Chondrocyte (in vitro differentiated cells): ENCODE measurements at regions not wholly inside any gene's neighbourhood (a gene's known extent, or its start where the extent isn't known, plus 50 kb on each side); places are given as distances from the start of the nearest gene placed in this dataset.

Experiments
- DNase-seq: peaks from one replicate; pipeline ENCODE4 v3.0.0; 2021; ENCODE audit warnings: mixed read lengths, low spot score
- H3K27ac Mint-ChIP-seq: one replicate; pipeline ENCODE4 v1.8.0; 2021; ENCODE audit warnings: mild to moderate bottlenecking, moderate library complexity, mixed read lengths; ENCODE audit not compliant: unreplicated experiment
- H3K27me3 Mint-ChIP-seq: 2 replicates; pipeline ENCODE4 v1.8.0; 2021; ENCODE audit warnings: low read depth, mixed read lengths
- H3K36me3 Mint-ChIP-seq: 2 replicates; pipeline ENCODE4 v1.8.0; 2021; ENCODE audit warnings: low read depth, mixed read lengths
- H3K4me1 Mint-ChIP-seq: 2 replicates; pipeline ENCODE4 v1.8.0; 2021; ENCODE audit warnings: low read depth, mild to moderate bottlenecking, mixed read lengths
- H3K4me3 Mint-ChIP-seq: one replicate; pipeline ENCODE4 v1.8.0; 2021; ENCODE audit warnings: mild to moderate bottlenecking, moderate library complexity, mixed read lengths; ENCODE audit not compliant: unreplicated experiment
- H3K9me3 Mint-ChIP-seq: 2 replicates; pipeline ENCODE4 v1.8.0; 2021; ENCODE audit warnings: low read depth, mixed read lengths
- CTCF ChIP-seq: fragments of 200-600 bp; sonication (generic); IDR thresholded peaks from 2 replicates; pipeline ENCODE4 v1.5.0; 2021; ENCODE audit warnings: antibody characterized with exemption, mild to moderate bottlenecking, moderate library complexity

- no peak for DNase-seq
- no peak for TF ChIP-seq CTCF
- no peaks in the 10 kb centered on the region for H3K9me3 Mint-ChIP-seq
- H3K27ac Mint-ChIP-seq: no peak overlapping the region
- peaks cover 6% of the 10 kb centered on the region for H3K36me3 Mint-ChIP-seq
- H3K4me3 Mint-ChIP-seq: no peak overlapping the region
- no peaks in the 10 kb centered on the region for H3K27me3 Mint-ChIP-seq
- peaks cover 47% of the 10 kb centered on the region for H3K4me1 Mint-ChIP-seq
Measured at GRCh38 chr13:31949486-31949885, 82.1 kb upstream of the FRY start.

DNA sequence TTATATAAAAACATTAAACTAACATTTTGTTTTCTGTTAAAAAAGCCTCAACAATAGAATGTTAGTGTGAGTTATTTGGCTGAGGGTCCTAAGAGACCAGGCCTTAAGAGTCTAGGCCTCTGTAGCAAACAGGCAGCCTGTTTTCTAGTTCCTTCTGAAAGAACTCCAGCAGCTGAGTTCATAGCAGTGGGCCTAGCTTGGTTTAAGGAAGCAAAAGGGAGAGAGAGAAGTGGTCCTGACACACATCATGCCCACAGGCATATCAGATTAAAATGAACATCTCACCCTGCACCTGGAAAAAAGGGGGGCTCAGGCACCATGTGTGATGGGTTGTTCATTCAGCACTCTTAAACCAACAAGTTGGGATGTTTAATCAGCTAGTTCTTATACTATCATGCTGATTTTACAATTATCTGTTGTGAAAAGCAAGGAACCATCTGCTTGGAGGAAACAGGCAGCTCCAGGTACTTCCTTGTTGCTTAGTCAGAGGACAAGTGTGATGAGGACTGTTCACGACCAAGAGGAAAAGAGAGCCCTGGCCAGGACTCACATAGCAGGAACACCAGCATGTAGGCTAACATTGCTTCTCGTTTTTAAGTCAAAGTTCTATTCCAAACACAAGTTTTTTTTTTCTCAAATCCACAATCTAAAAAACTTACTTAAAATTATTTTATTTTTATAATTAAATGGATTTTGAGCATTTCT is 81.3 kb upstream of the FRY start:
- Mint-ChIP-seq H3K4me1 (peaks cover 39% of the 10 kb centered on the region), H3K36me3 (peaks cover 8% of the 10 kb centered on the region), H3K4me3 (no peak overlapping the region), H3K27ac (no peak overlapping the region), H3K9me3 (no peaks in the 10 kb centered on the region), H3K27me3 (no peaks in the 10 kb centered on the region)
- no peak for DNase-seq
- no peak for TF ChIP-seq CTCF

DNA sequence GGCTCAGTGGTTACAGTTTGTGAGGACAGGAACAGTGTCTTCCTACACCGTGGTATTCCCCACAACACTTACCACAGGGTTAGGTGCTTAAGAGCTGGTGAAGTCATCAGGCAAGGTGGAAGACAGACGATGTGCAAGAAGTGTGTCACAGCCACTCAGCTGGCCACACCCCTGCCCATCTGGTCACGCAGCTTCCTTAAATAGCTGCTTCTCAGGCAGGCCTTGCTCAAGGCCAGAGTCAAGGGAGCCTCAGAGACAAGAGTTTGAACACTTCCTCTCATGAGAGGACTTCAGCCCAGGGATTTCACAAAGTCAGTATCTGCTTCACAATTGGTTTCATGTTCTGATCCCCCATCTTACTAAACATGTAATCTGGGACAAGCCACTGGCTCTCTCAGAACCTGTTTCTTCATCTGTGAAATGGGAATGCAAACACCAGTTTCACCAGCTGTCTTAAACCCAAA is 80.3 kb upstream of the FRY start:
- H3K36me3 Mint-ChIP-seq: peaks cover 8% of the 10 kb centered on the region
- H3K9me3 Mint-ChIP-seq: no peaks in the 10 kb centered on the region
- TF ChIP-seq CTCF: no peak
- H3K27me3 Mint-ChIP-seq: no peaks in the 10 kb centered on the region
- H3K4me3 Mint-ChIP-seq: no peak overlapping the region
- H3K27ac Mint-ChIP-seq: no peak overlapping the region
- H3K4me1 Mint-ChIP-seq: peaks cover 29% of the 10 kb centered on the region
- DNase-seq: no peak

GRCh38 chr13:31952641-31953380 is 78.8 kb upstream of the FRY start:
- TF ChIP-seq CTCF: no peak
- Mint-ChIP-seq H3K9me3 (peaks cover 6% of the 10 kb centered on the region), H3K4me1 (peaks cover 26% of the 10 kb centered on the region), H3K36me3 (peaks cover 8% of the 10 kb centered on the region), H3K27ac (no peak overlapping the region), H3K4me3 (no peak overlapping the region), H3K27me3 (no peaks in the 10 kb centered on the region)
- DNase-seq: no peak

GRCh38 chr13:31955101-31955500 is 76.5 kb upstream of the FRY start:
- H3K27ac Mint-ChIP-seq: no peak overlapping the region

More at GRCh38 chr13:31955101-31955500, 76.5 kb upstream of the FRY start:
- H3K27me3 Mint-ChIP-seq: no peaks in the 10 kb centered on the region
- peaks cover 12% of the 10 kb centered on the region for H3K9me3 Mint-ChIP-seq
- peaks cover 16% of the 10 kb centered on the region for H3K4me1 Mint-ChIP-seq
- no peak for DNase-seq
- peaks cover 4% of the 10 kb centered on the region for H3K36me3 Mint-ChIP-seq
- H3K4me3 Mint-ChIP-seq: no peak overlapping the region
- no peak for TF ChIP-seq CTCF
